ENCODE measurements at regions not wholly inside any gene's neighbourhood (a gene's known extent, or its start where the extent isn't known, plus 50 kb on each side); places are given as distances from the start of the nearest gene placed in this dataset.

DNA sequence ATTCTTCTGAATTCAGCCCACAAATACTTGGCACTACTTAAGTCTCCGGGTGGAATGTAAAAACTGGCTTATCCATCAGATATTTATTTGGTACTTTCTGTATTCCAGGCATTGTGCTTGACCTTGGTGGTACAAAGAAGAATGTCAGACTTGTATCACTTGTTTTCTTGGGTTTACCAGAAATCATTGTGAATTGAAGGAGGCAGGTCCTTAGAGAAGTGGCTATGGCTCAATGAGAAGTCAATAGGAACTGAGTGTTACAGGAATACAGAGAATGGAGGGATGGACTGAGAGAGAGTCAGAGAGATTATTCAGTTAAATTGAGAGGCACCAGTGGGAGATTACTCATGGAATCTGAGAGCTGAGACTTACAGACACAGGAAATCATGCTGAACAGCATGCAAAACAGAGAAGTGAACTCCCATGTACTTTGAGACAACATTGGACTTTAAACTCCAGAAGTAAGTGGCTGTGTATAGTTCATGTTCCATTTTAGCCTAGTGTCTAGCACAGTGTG is 704.1 kb downstream of the CDH11 start:
- TF ChIP-seq, protein P1, sequence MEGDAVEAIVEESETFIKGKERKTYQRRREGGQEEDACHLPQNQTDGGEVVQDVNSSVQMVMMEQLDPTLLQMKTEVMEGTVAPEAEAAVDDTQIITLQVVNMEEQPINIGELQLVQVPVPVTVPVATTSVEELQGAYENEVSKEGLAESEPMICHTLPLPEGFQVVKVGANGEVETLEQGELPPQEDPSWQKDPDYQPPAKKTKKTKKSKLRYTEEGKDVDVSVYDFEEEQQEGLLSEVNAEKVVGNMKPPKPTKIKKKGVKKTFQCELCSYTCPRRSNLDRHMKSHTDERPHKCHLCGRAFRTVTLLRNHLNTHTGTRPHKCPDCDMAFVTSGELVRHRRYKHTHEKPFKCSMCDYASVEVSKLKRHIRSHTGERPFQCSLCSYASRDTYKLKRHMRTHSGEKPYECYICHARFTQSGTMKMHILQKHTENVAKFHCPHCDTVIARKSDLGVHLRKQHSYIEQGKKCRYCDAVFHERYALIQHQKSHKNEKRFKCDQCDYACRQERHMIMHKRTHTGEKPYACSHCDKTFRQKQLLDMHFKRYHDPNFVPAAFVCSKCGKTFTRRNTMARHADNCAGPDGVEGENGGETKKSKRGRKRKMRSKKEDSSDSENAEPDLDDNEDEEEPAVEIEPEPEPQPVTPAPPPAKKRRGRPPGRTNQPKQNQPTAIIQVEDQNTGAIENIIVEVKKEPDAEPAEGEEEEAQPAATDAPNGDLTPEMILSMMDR (conservative IDR thresholded peaks at IDR 0.05): no peak
- TF ChIP-seq ZFX (IDR thresholded peaks at IDR 0.05): no peak

Data from C4-2B (cell line).